Smooth muscle cell of the brain vasculature (primary cell): ENCODE measurements at regions not wholly inside any gene's neighbourhood (a gene's known extent, or its start where the extent isn't known, plus 50 kb on each side); places are given as distances from the start of the nearest gene placed in this dataset.

Experiments used
- DNase-seq: peaks from one replicate; pipeline ENCODE4 v3.0.0-alpha.2; 2012; ENCODE audit warnings: low read depth, low spot score

DNA sequence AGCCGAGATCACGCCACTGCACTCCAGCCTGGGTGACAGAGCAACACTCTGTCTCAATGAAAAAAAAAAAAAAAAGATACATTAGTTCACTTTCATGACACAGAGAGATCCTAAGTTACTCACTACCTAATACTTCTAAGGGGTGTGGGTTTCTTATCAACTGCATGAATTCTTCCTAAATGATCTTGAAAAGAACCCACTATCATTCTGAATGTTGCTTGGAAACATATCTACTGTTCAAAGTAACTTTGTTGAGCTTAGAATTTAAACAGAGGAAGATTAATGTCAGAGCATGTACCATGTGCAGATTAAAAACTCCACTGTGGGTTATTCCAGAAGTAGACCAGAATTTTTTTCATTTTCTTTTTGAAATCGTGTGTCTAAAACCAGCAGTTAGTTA is 241.5 kb downstream of the LTN1 start:
- DNase-seq: no peak

DNA sequence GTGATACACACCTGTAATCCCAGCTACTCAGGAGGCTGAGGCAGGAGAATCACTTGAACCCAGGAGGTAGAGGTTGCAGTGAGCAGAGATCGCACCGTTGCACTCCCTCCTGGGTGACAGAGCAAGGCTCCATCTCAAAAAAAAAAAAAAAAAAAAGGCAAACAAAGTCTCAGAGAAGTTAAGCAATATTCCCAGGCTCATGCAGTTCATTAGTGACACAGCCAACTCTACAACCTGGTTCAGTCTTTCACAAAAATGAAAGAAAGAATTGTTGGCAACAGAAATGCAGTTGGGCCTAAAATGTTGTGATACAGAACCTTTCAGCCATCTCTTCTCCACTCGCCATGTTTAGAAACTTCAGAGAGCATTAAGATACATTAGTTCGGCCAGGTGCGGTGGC is 242.1 kb downstream of the LTN1 start:
- no peak for DNase-seq

- no peak for DNase-seq
These were observed 243.1 kb downstream of the LTN1 start for GRCh38 chr21:28749536-28749935.

GRCh38 chr21:28747464-28747863 is 245.2 kb downstream of the LTN1 start:
- no peak for DNase-seq

DNA sequence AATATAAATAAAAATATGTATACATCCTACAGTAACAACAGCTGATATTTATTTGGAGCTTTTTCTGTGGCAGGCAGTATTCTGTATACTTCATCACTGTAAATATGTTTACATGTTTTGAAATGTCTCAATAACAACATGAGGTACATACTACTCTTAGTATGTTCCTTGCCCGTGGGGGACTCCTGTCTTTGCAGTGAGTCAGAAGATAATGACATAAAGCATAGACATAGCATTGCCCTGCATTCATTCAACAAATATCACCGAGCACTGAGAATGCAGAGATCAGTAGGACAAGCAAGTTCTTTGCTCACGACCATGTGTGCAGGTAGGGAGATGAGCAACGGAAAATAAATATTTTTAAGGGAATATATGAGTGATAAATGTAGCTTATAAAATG is 246.5 kb downstream of the LTN1 start:
- no peak for DNase-seq

DNA sequence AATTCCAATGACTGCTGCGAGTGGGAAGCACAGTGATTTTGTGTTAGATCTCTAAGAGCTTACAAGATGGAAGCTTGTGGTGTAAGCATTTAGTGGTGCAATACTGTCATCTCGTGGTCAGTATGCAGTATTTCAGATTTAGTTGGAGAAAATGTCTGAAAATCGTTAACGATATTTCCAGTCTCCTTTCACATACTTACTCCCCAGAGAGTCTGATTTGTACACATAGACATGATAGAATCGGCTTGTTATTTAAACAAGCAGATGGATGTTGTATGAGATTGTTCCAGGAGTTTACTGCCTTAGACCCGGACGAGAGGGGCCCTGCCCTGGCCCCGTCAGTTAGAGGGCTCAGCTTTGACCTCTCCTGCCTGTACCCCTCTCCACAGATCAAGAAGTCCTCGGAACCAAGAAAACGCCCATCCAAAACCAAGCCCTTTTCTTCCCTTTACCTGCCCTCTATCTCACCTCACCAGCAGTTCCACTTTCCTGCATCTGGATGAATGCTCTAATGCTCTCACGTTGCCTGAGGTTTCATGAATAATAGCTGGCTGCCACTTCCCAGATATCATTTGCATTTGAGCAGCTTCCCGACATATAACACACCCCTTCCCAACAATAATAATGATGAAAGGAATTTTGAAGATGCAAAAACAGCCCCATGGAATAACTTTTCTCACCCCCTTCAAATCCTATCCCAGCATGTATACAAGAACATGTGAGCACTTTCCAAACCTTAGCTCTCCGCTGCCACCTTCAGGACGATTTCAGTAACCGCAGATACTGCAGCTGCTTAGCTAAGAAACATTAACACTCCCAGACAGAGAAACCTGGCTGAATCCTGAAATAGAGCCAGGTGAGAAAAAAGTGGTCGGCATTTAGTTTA is 247.3 kb downstream of the LTN1 start:
- DNase-seq: peak; percentile 78

DNA sequence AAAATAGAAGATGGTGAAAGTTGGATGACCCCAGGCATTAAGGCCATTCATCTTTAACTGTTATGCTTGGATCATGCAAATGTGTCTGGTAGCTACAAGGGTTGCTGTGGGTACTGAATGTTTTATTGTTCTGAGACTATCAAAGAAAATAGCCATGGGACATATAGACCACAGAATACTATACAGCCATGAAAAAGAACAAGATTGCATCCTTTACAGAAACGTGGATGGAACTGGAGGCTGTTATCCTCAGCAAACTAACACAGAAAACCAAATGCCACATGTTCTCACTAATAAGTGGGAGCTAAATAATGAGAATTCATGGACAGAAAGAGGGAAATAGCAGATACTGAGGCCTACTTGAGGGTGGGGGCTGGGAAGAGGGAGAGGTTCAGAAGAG is 249.0 kb downstream of the LTN1 start:
- no peak for DNase-seq

- DNase-seq: no peak
These were observed 250.2 kb downstream of the LTN1 start for GRCh38 chr21:28742527-28742926.

- no peak for DNase-seq
These were observed 252.6 kb downstream of the LTN1 start for GRCh38 chr21:28740125-28740524.

DNA sequence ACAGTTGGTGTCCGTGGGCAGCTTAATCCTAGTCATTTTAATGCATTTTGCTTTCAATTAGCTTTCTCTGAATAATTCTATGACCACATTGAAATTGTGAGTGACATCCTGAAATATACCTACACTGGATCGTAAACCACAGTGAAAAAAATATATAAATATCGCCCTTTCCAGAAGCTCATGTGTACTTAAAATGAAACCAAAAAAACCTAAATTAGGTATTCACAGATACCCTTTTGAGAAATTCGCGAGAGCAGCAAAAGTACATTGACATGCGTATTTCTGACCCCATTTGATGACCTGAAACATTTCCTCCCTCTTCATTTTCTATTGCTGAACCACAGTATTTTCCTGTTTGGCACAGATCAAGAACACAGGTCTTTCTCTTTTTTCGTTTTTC is 253.8 kb downstream of the LTN1 start:
- DNase-seq: no peak

- DNase-seq: no peak
These were observed 254.3 kb downstream of the LTN1 start for GRCh38 chr21:28738420-28738704.

DNA sequence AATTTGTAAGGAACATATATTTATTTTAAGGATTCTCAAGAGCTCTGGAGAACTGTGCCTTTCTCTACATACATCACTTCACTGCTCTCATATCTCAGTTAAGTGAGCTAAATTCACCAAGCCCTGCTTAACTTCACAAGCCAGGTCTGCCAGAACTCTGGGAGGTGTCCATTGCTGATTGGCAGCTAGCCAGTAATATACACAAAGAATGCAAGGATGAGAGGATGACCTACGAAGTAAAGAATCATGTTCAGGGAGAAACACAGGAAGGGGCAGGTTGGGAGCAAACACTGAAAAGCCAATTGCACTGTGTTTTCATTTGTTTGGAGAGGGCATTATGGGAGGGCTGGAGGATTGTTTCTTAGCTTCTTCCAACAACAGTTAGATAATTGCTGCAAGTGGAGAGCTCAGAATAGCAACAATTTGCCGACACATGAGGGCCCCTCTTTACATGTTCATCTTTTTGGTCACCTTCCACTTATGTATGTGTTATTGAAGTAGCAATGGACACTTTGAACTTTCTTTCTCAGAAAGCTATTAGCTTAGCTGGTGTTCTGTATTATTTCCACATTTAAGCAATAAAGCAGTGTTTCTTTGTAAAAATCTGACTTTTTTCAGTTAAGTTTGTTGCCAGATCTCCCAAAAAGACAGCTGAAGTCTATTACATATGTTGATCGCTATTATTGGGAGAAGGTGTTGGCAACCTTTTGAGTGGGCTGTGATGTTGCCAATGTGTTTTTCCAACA is 254.8 kb downstream of the LTN1 start:
- no peak for DNase-seq

DNA sequence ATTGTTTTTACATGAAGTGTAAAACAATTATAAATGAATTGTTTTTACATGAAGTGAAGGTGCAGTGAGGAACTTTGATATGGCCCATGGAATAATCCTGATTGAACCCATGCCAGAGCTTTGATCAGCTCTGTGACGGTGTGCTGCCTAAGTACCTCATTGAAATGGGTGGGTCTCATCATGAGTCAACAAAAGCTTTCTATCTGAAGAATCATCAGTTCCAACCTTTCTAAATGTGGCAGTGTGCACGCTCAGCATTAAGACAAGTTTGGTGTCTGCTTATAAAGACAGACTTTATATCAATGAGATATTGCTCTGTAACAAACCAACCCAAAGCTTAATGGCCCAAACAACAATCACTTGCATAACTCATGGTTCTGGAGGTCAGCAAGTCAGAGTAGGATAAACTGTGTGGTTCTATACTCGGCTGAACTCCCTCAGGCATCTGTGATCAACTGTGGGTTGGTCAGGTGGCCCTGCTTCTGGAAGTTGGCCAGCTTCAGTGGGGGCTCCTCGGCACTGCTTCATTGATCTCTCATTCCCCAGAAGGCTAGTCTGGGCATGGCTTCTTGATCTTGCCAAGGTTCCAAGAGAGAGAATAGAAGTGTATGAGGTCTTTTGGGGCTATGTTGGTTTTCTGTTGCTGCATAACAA is 258.0 kb downstream of the LTN1 start:
- no peak for DNase-seq

- DNase-seq: no peak
These were observed 260.9 kb downstream of the LTN1 start for GRCh38 chr21:28731700-28732321.

DNA sequence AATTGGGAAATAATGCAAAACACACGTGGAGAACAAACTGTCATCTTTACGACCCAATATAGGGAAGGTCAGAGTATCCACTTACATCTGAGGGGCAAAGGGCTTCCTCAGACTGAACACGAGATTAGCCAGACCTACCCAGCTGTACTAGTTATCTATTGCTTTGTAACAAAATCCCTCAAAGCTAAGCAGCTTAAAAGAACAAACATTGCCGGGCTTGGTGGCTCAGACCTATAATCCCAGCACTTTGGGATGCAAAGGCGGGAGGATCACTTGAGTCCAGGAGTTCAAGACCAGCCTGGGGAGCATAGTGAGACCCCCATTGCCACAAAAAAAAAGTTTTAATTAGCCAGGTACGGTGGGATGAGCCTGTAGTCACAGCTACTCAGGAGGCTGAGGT is 262.8 kb downstream of the LTN1 start:
- no peak for DNase-seq

GRCh38 chr21:28727809-28728208 is 264.9 kb downstream of the LTN1 start:
- DNase-seq: no peak

DNA sequence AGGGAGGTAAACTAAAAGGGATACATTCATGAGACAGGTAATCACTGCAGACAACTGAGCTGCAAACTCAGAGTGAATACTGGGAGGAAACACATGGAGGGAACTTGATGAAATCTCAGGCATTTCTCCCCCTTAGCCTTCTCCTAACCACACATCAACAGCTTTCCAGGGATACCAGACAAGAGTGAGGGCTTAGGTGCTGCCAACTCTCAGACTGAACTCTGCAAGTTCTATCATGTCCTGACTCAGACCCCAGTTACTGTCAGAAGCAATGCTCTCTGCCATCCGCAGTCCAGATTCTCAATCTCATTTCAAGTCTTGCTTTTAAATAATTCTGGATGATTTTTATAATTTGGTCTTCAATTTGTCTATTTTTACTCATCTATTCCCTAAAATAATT is 267.3 kb downstream of the LTN1 start:
- no peak for DNase-seq

GRCh38 chr21:28723646-28724045 is 269.0 kb downstream of the LTN1 start:
- no peak for DNase-seq

- no peak for DNase-seq
These were observed 273.0 kb downstream of the LTN1 start for GRCh38 chr21:28719723-28720122.

DNA sequence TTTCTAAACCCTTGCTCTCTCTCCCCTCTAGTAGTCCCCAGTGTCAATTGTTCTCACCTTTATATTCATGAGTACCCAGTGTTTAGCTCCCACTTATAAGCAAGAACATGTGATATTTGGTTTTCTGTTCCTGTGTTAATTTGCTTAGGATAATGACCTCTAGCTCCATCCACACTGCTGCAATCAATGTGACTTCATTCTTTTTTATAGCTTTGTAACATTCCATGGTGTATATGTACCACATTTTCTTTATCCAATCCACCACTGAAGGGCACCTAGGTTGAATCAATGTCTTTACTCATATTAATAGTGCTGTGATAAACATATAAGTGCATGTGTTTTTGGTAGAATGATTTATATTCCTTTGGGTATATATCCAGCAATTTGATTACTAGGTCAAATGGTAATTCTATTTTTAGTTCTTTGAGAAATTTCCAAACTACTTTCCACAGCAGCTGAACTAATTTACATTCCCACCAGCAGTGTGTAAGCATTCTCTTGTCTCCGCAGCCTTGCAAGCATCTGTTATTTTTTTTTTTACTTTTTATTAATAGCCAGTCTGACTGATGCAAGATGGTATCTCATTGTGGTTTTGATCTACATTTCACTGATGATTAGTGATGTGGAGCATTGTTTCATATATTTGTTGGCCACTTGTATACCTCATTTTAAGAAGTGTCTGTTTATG is 277.8 kb downstream of the LTN1 start:
- no peak for DNase-seq

GRCh38 chr21:28712411-28712810 is 280.3 kb downstream of the LTN1 start:
- no peak for DNase-seq

- no peak for DNase-seq
These were observed 287.1 kb downstream of the LTN1 start for GRCh38 chr21:28705616-28706015.
